A549 (cell line): ENCODE measurements at regions not wholly inside any gene's neighbourhood (a gene's known extent, or its start where the extent isn't known, plus 50 kb on each side); places are given as distances from the start of the nearest gene placed in this dataset.

Experiments used
- BHLHE40 ChIP-seq: IDR thresholded peaks from 2 replicates; pipeline ENCODE4 v1.6.1; 2012; ENCODE audit warnings: low read depth, low read length, inconsistent platforms
- CTCF ChIP-seq: fragments of >200 bp; sonication (Bioruptor Twin); formaldehyde crosslinking; IDR thresholded peaks from 3 replicates; pipeline ENCODE4 v1.5.1; 2016
- KDM1A ChIP-seq: fragments of 200-600 bp; sonication (generic); IDR thresholded peaks from 2 replicates; pipeline ENCODE4 v1.6.1; 2016; ENCODE audit warnings: low read depth, mild to moderate bottlenecking
- MYC ChIP-seq: IDR thresholded peaks from 2 replicates; pipeline ENCODE4 v1.6.1; 2012; ENCODE audit warnings: mild to moderate bottlenecking, inconsistent platforms, low read length, improper control_type of control experiment, borderline replicate concordance
- POLR2A ChIP-seq: IDR thresholded peaks from 2 replicates; pipeline ENCODE4 v1.6.1; 2012; ENCODE audit warnings: mild to moderate bottlenecking, low read length
- TF ChIP-seq, protein P1 (sequence below): fragments of 200-600 bp; sonication (generic); IDR thresholded peaks from 2 replicates; pipeline ENCODE4 v1.6.1; 2016; ENCODE audit warnings: antibody characterized with exemption, mild to moderate bottlenecking, moderate library complexity
- TF ChIP-seq, protein P2 (sequence below): IDR thresholded peaks from 2 replicates; pipeline ENCODE4 v1.6.1; 2012

- TF ChIP-seq KDM1A = no peak
- no peak for TF ChIP-seq BHLHE40
- TF ChIP-seq CTCF = no peak
- TF ChIP-seq MYC = no peak
- TF ChIP-seq, protein P1, sequence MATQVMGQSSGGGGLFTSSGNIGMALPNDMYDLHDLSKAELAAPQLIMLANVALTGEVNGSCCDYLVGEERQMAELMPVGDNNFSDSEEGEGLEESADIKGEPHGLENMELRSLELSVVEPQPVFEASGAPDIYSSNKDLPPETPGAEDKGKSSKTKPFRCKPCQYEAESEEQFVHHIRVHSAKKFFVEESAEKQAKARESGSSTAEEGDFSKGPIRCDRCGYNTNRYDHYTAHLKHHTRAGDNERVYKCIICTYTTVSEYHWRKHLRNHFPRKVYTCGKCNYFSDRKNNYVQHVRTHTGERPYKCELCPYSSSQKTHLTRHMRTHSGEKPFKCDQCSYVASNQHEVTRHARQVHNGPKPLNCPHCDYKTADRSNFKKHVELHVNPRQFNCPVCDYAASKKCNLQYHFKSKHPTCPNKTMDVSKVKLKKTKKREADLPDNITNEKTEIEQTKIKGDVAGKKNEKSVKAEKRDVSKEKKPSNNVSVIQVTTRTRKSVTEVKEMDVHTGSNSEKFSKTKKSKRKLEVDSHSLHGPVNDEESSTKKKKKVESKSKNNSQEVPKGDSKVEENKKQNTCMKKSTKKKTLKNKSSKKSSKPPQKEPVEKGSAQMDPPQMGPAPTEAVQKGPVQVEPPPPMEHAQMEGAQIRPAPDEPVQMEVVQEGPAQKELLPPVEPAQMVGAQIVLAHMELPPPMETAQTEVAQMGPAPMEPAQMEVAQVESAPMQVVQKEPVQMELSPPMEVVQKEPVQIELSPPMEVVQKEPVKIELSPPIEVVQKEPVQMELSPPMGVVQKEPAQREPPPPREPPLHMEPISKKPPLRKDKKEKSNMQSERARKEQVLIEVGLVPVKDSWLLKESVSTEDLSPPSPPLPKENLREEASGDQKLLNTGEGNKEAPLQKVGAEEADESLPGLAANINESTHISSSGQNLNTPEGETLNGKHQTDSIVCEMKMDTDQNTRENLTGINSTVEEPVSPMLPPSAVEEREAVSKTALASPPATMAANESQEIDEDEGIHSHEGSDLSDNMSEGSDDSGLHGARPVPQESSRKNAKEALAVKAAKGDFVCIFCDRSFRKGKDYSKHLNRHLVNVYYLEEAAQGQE = no peak
- no peak for TF ChIP-seq POLR2A
- TF ChIP-seq, protein P2, sequence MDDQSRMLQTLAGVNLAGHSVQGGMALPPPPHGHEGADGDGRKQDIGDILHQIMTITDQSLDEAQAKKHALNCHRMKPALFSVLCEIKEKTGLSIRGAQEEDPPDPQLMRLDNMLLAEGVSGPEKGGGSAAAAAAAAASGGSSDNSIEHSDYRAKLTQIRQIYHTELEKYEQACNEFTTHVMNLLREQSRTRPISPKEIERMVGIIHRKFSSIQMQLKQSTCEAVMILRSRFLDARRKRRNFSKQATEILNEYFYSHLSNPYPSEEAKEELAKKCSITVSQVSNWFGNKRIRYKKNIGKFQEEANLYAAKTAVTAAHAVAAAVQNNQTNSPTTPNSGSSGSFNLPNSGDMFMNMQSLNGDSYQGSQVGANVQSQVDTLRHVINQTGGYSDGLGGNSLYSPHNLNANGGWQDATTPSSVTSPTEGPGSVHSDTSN = no peak
These were observed 162.9 kb downstream of the COPRS start for GRCh38 chr17:31696184-31696602.
